Pancreas (tissue), 10 donors: ENCODE measurements at regions not wholly inside any gene's neighbourhood (a gene's known extent, or its start where the extent isn't known, plus 50 kb on each side); places are given as distances from the start of the nearest gene placed in this dataset.

ENCODE experiments used
- ATAC-seq, 4 donors: fragments of 200-7000 bp; cut with Tn5 transposase; one replicate each; pipeline versions ENCODE4 v1.8.0 to v1.9.1; 2020; ENCODE audit warnings: mild to moderate bottlenecking in 4 of 4, moderate library complexity in 4 of 4
- DNase-seq, 6 donors: peaks; one replicate each; pipeline ENCODE4 v3.0.0-alpha.2; 2020
- FAIRE-seq: peaks from 2 replicates; lab custom pipeline; 2012; peaks lifted over from hg19 to GRCh38; lab: Jason Lieb, UNC
- H3K27ac ChIP-seq, 4 donors: fragments of 200-600 bp; sonication (generic); 1 replicate in 3 of 4; 2 replicates in 1 of 4; pipeline versions ENCODE4 v1.5.0 to v1.8.0; 2020
- H3K27me3 ChIP-seq, 4 donors: fragments of 200-600 bp; one replicate each; pipeline ENCODE4 v1.8.0; 2021
- H3K36me3 ChIP-seq, 3 donors: fragments of 200-600 bp; sonication (generic) in 1 of 3; one replicate each; pipeline versions ENCODE4 v1.5.0 to v1.8.0; 2020 to 2021
- H3K4me1 ChIP-seq, 3 donors: fragments of 200-600 bp; one replicate each; pipeline ENCODE4 v1.8.0; 2021
- H3K4me3 ChIP-seq, 4 donors: fragments of 200-600 bp; sonication (generic) in 2 of 4; one replicate each; pipeline versions ENCODE4 v1.5.0 to v1.8.0; 2020 to 2021
- H3K9me3 ChIP-seq, 4 donors: fragments of 200-600 bp; one replicate each; pipeline ENCODE4 v1.8.0; 2021
- CTCF ChIP-seq, 4 donors: fragments of 200-600 bp; sonication (generic) in 3 of 4; IDR thresholded peaks; one replicate each; pipeline versions ENCODE4 v1.5.0 to v1.8.0; 2021; ENCODE audit warnings: antibody characterized with exemption in 4 of 4
- WGBS, 2 donors: extraction: QIAGEN DNeasy Blood & Tissue Kit; methylation state at CpG; one replicate each; pipeline ENCODE4 v1.1.7; 2013; 5-methylcytosine and 5-hydroxymethylcytosine counted together
- intact Hi-C, 3 donors: fragments of 100-400 bp; cut with DNase I; formaldehyde crosslinking; loops; one replicate each; pipeline versions ENCODE4 v1.11.1 to v1.14.2; 2022
- donor health status: healthy with polysubstance abuse.
- donor health status: DM: no; HTN: no; CAD: no; lungs with moderate emphysema.
- donor health status: DM: no; HTN: no; CAD: no.
- donor health status: control.
- donor health status: control.
- donor health status: Bipolar disorder and iron deficiency.
- donor health status: DM: yes; HTN: yes; CAD: no.
- donor health status: DM: no; HTN: no; CAD: no.
- donor health status: DM: no; HTN: no; CAD: no.
- donor health status: DM: yes; HTN: yes; CAD: no.

- ATAC-seq (no peak), FAIRE-seq (no peak), DNase-seq (no peak)
- H3K4me3 ChIP-seq, result no peak overlapping the region
- H3K27ac ChIP-seq, result no peak overlapping the region
- no peak for TF ChIP-seq CTCF (IDR thresholded peaks at IDR 0.05)
- WGBS, 2 donors, result 4 to 6% methylated on average over 2 of the region's 2 CpGs
- H3K4me1 ChIP-seq, result peaks cover 0 to 7% (median 0%) of the 10 kb centered on the region in 3 donors
- H3K36me3 ChIP-seq, result no peaks in the 10 kb centered on the region
- intact Hi-C loops, result no loop called here
- no peaks in the 10 kb centered on the region for H3K9me3 ChIP-seq
- H3K27me3 ChIP-seq, result no peaks in the 10 kb centered on the region
These were observed 129.8 kb downstream of the UGT8 start for GRCh38 chr4:114728426-114728825.

GRCh38 chr4:114729068-114729738 is 130.6 kb downstream of the UGT8 start:
- WGBS, 2 donors, result 33 to 37% methylated on average over 3 of the region's 3 CpGs
- TF ChIP-seq CTCF (IDR thresholded peaks at IDR 0.05), result no peak
- H3K4me1 ChIP-seq, result peaks cover 0 to 7% (median 0%) of the 10 kb centered on the region in 3 donors

GRCh38 chr4:114734594-114734993 is 136.0 kb downstream of the UGT8 start:
- 54 to 62% methylated on average over 1 of the region's 1 CpG for WGBS, 2 donors
- Histone ChIP-seq H3K9me3 (no peaks in the 10 kb centered on the region), H3K27me3 (no peaks in the 10 kb centered on the region), H3K4me1 (peaks cover 0 to 3% (median 0%) of the 10 kb centered on the region in 3 donors), H3K4me3 (no peak overlapping the region), H3K36me3 (no peaks in the 10 kb centered on the region), H3K27ac (no peak overlapping the region)
- ATAC-seq, result no peak
- FAIRE-seq, result no peak
- TF ChIP-seq CTCF (IDR thresholded peaks at IDR 0.05), result no peak
- intact Hi-C loops, result no loop called here
- DNase-seq, result no peak

More at GRCh38 chr4:114729068-114729738, 130.6 kb downstream of the UGT8 start:
- Histone ChIP-seq H3K4me3 (no peak overlapping the region), H3K36me3 (no peaks in the 10 kb centered on the region), H3K9me3 (no peaks in the 10 kb centered on the region), H3K27ac (no peak overlapping the region), H3K27me3 (no peaks in the 10 kb centered on the region)
- no peak for FAIRE-seq
- peak in 5 of 6 donors; percentile 15 to 55 (median 26) for DNase-seq
- intact Hi-C loops, result no loop called here
- peak; percentile 40 to 81 (median 72) for ATAC-seq

GRCh38 chr4:114752391-114753165 is 154.0 kb downstream of the UGT8 start:
- Histone ChIP-seq H3K4me3 (no peak overlapping the region), H3K27ac (no peak overlapping the region), H3K36me3 (no peaks in the 10 kb centered on the region), H3K9me3 (no peaks in the 10 kb centered on the region), H3K27me3 (no peaks in the 10 kb centered on the region), H3K4me1 (no peaks in the 10 kb centered on the region)
- no peak for TF ChIP-seq CTCF (IDR thresholded peaks at IDR 0.05)
- no peak for DNase-seq
- intact Hi-C loops, result no loop called here
- no peak for FAIRE-seq
- no peak for ATAC-seq
- WGBS, 2 donors, result 70 to 72% methylated on average over 8 of the region's 8 CpGs

- Histone ChIP-seq H3K27me3 (no peaks in the 10 kb centered on the region), H3K4me3 (no peak overlapping the region), H3K9me3 (no peaks in the 10 kb centered on the region), H3K4me1 (no peaks in the 10 kb centered on the region), H3K27ac (no peak overlapping the region), H3K36me3 (no peaks in the 10 kb centered on the region)
- FAIRE-seq (no peak), DNase-seq (no peak), ATAC-seq (no peak)
- intact Hi-C loops, result no loop called here
- WGBS, 2 donors, result 42 to 48% methylated on average over 2 of the region's 2 CpGs
- no peak for TF ChIP-seq CTCF (IDR thresholded peaks at IDR 0.05)
These were observed 156.0 kb downstream of the UGT8 start for GRCh38 chr4:114754616-114755015.
